WTC11 (cell line): ENCODE measurements at regions not wholly inside any gene's neighbourhood (a gene's known extent, or its start where the extent isn't known, plus 50 kb on each side); places are given as distances from the start of the nearest gene placed in this dataset.

Experiments
- ELF4 ChIP-seq: sonication (generic); formaldehyde crosslinking; IDR thresholded peaks from 2 replicates; pipeline ENCODE4 v1.8.1; 2022; ENCODE audit warnings: low read depth, mild to moderate bottlenecking, moderate library complexity, missing genetic modification reagents
- ETV6 ChIP-seq: sonication (generic); formaldehyde crosslinking; IDR thresholded peaks from 2 replicates; pipeline ENCODE4 v1.8.1; 2022; ENCODE audit warnings: mild to moderate bottlenecking, missing genetic modification reagents
- ZBTB21 ChIP-seq: sonication (generic); formaldehyde crosslinking; IDR thresholded peaks from 2 replicates; pipeline ENCODE4 v1.8.1; 2023; ENCODE audit warnings: mild to moderate bottlenecking, missing genetic modification reagents, borderline replicate concordance
- ZNF232 ChIP-seq: sonication (generic); formaldehyde crosslinking; IDR thresholded peaks from 2 replicates; pipeline ENCODE4 v1.8.0; 2022; ENCODE audit warnings: mild to moderate bottlenecking, missing genetic modification reagents
- TF ChIP-seq, protein P1 (sequence below): fragments of 200-600 bp; IDR thresholded peaks from 2 replicates; pipeline ENCODE4 v1.8.0; 2022; ENCODE audit warnings: antibody characterized with exemption
- TF ChIP-seq, protein P2 (sequence below): sonication (generic); formaldehyde crosslinking; conservative IDR thresholded peaks from 2 replicates; pipeline ENCODE4 v1.8.1; 2022; ENCODE audit warnings: mild to moderate bottlenecking, missing genetic modification reagents

DNA sequence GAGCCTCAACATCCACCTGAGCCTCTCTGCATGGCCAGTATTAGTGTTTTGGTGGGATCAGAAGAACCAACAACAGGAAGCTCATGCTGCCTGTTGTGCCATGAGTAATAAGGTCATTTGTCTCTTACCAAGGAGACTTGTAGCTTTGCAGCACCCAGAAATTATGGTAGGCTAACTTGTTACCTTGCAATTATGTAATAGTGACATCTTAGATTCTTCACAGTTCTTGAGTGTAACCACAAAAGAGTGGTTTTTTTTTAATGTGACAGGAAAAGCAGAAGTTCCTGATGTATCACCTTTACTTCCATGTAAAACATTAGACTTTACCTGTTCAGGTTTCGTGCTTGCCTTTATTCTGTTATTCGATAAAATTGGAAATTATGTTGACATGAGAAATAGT, 263.9 kb upstream of the CXXC4 start:
- TF ChIP-seq ETV6 = no peak
- no peak for TF ChIP-seq ZNF232 (CRISPR knock-in tag)
- TF ChIP-seq ZBTB21 (CRISPR knock-in tag) = no peak
- TF ChIP-seq ELF4 (CRISPR knock-in tag) = no peak
- TF ChIP-seq, protein P1, sequence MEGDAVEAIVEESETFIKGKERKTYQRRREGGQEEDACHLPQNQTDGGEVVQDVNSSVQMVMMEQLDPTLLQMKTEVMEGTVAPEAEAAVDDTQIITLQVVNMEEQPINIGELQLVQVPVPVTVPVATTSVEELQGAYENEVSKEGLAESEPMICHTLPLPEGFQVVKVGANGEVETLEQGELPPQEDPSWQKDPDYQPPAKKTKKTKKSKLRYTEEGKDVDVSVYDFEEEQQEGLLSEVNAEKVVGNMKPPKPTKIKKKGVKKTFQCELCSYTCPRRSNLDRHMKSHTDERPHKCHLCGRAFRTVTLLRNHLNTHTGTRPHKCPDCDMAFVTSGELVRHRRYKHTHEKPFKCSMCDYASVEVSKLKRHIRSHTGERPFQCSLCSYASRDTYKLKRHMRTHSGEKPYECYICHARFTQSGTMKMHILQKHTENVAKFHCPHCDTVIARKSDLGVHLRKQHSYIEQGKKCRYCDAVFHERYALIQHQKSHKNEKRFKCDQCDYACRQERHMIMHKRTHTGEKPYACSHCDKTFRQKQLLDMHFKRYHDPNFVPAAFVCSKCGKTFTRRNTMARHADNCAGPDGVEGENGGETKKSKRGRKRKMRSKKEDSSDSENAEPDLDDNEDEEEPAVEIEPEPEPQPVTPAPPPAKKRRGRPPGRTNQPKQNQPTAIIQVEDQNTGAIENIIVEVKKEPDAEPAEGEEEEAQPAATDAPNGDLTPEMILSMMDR = no peak
- TF ChIP-seq, protein P2, sequence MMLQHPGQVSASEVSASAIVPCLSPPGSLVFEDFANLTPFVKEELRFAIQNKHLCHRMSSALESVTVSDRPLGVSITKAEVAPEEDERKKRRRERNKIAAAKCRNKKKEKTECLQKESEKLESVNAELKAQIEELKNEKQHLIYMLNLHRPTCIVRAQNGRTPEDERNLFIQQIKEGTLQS (CRISPR knock-in tag) = no peak
